PC-9 (cell line): ENCODE measurements at regions not wholly inside any gene's neighbourhood (a gene's known extent, or its start where the extent isn't known, plus 50 kb on each side); places are given as distances from the start of the nearest gene placed in this dataset.

ENCODE experiments used
- BruUV-seq: library from RNA; stranded (reverse); fragments of 400-500 nt; replicated peaks from 2 replicates; lab custom pipeline; 2021; lab: Mats Ljungman, UMichigan
- CTCF ChIA-PET: fragments of 300-600 bp; sonication (Branson Sonifier 250); formaldehyde crosslinking; loops from one replicate; lab custom pipeline; 2022; ENCODE audit warnings: antibody characterized with exemption; lab: Charles Lee
- POLR2A ChIA-PET: fragments of 300-600 bp; sonication (Branson Sonifier 250); formaldehyde crosslinking; loops from one replicate; lab custom pipeline; 2022; ENCODE audit warnings: antibody characterized with exemption; ENCODE audit not compliant: unreplicated experiment; lab: Charles Lee
- DNase-seq, 2 experiments: peaks; one replicate each; pipeline versions ENCODE4 v3.0.0 to v3.0.0-alpha.2; 2015 to 2022; ENCODE audit warnings: mixed read lengths in 1 of 2
- H2AFZ ChIP-seq: fragments of 200-600 bp; sonication (generic); 2 replicates; pipeline ENCODE4 v1.8.1; 2017; ENCODE audit warnings: antibody characterized with exemption
- H3F3A ChIP-seq: fragments of 200-600 bp; sonication (generic); 2 replicates; pipeline ENCODE4 v1.8.1; 2017; ENCODE audit warnings: antibody characterized with exemption, mild to moderate bottlenecking, low read depth; ENCODE audit not compliant: insufficient read depth
- H3K27ac ChIP-seq: fragments of 200-600 bp; sonication (generic); 2 replicates; pipeline ENCODE4 v1.6.1; 2016; ENCODE audit warnings: mixed run types
- H3K27me3 ChIP-seq: fragments of 200-600 bp; sonication (generic); 2 replicates; pipeline ENCODE4 v1.6.1; 2016; ENCODE audit warnings: low read depth, mixed run types; ENCODE audit not compliant: insufficient read depth
- H3K36me3 ChIP-seq: fragments of 200-600 bp; sonication (generic); 2 replicates; pipeline ENCODE4 v1.6.1; 2016; ENCODE audit warnings: low read depth, mixed run types
- H3K4me1 ChIP-seq: fragments of 200-600 bp; sonication (generic); replicated peaks from 2 replicates; pipeline ENCODE4 v1.6.1; 2016; ENCODE audit warnings: mixed run types; ENCODE audit not compliant: insufficient read depth
- H3K4me2 ChIP-seq: fragments of 200-600 bp; sonication (generic); 2 replicates; pipeline ENCODE4 v1.6.1; 2017; ENCODE audit warnings: mixed run types
- H3K4me3 ChIP-seq: fragments of 200-600 bp; sonication (generic); 2 replicates; pipeline ENCODE4 v1.6.1; 2016; ENCODE audit warnings: mixed run types
- H3K79me2 ChIP-seq: fragments of 200-600 bp; sonication (generic); 2 replicates; pipeline ENCODE4 v1.6.1; 2017; ENCODE audit warnings: low read depth, mixed run types
- H3K9me2 ChIP-seq: fragments of 200-600 bp; sonication (generic); 2 replicates; pipeline ENCODE4 v1.8.1; 2017; ENCODE audit warnings: mild to moderate bottlenecking; ENCODE audit not compliant: insufficient read depth
- H3K9me3 ChIP-seq: fragments of 200-600 bp; sonication (generic); 2 replicates; pipeline ENCODE4 v1.8.1; 2016; ENCODE audit warnings: low read depth; ENCODE audit not compliant: insufficient read depth
- H4K20me1 ChIP-seq: fragments of 200-600 bp; sonication (generic); 2 replicates; pipeline ENCODE4 v1.8.1; 2017; ENCODE audit not compliant: insufficient read depth
- CTCF ChIP-seq: fragments of 200-600 bp; sonication (generic); conservative IDR thresholded peaks from 2 replicates; pipeline ENCODE4 v1.6.1; 2017; ENCODE audit warnings: mixed run types, antibody characterized with exemption, mild to moderate bottlenecking, moderate library complexity
- EZH2 ChIP-seq: fragments of 200-600 bp; sonication (generic); IDR thresholded peaks from 2 replicates; pipeline ENCODE4 v1.8.0; 2017; ENCODE audit warnings: antibody characterized with exemption, low read depth
- intact Hi-C: fragments of 100-400 bp; cut with micrococcal nuclease; formaldehyde crosslinking; loops from one replicate; pipeline ENCODE4 v1.10.0; 2022; ENCODE audit not compliant: unreplicated experiment

GRCh38 chr9:19937121-19937520 lies 148.3 kb upstream of the SLC24A2 start:
- no TSS peak for BruUV-seq
- ChIA-PET CTCF (no interaction called here), POLR2A (no interaction called here)
- Histone ChIP-seq H4K20me1 (no peaks in the 10 kb centered on the region), H2AFZ (no peak overlapping the region), H3K27me3 (no peaks in the 10 kb centered on the region), H3K4me2 (no peak overlapping the region), H3K79me2 (no peaks in the 10 kb centered on the region), H3K27ac (no peak overlapping the region), H3K4me3 (no peak overlapping the region), H3K4me1 (no peaks in the 10 kb centered on the region), H3F3A (no peaks in the 10 kb centered on the region), H3K9me2 (no peaks in the 10 kb centered on the region), H3K36me3 (no peaks in the 10 kb centered on the region), H3K9me3 (no peaks in the 10 kb centered on the region)
- intact Hi-C loops: no loop called here
- TF ChIP-seq EZH2 (no peak), CTCF (no peak)
- DNase-seq: no peak

- Histone ChIP-seq H4K20me1 (no peaks in the 10 kb centered on the region), H3F3A (no peaks in the 10 kb centered on the region), H3K9me2 (no peaks in the 10 kb centered on the region), H3K27ac (no peak overlapping the region), H3K27me3 (no peaks in the 10 kb centered on the region), H3K4me2 (no peak overlapping the region), H2AFZ (no peak overlapping the region), H3K4me3 (no peak overlapping the region), H3K4me1 (no peaks in the 10 kb centered on the region), H3K36me3 (no peaks in the 10 kb centered on the region), H3K9me3 (no peaks in the 10 kb centered on the region), H3K79me2 (no peaks in the 10 kb centered on the region)
- intact Hi-C loops: no loop called here
- BruUV-seq: no TSS peak
- ChIA-PET CTCF (no interaction called here), POLR2A (no interaction called here)
- DNase-seq: no peak
- TF ChIP-seq EZH2: no peak
- TF ChIP-seq CTCF: no peak
Observed at GRCh38 chr9:19936598-19936997, 147.8 kb upstream of the SLC24A2 start.

GRCh38 chr9:19935422-19935821 lies 146.6 kb upstream of the SLC24A2 start:
- BruUV-seq: no TSS peak
- H3K36me3 ChIP-seq: no peaks in the 10 kb centered on the region
- H3K4me3 ChIP-seq: no peak overlapping the region
- H2AFZ ChIP-seq: no peak overlapping the region
- intact Hi-C loops: no loop called here
- H3K9me2 ChIP-seq: no peaks in the 10 kb centered on the region
- no peaks in the 10 kb centered on the region for H3K27me3 ChIP-seq
- no peaks in the 10 kb centered on the region for H3K9me3 ChIP-seq
- CTCF ChIA-PET: no interaction called here
- no peaks in the 10 kb centered on the region for H4K20me1 ChIP-seq
- POLR2A ChIA-PET: no interaction called here
- DNase-seq: no peak
- H3K4me1 ChIP-seq: no peaks in the 10 kb centered on the region
- H3F3A ChIP-seq: no peaks in the 10 kb centered on the region
- no peaks in the 10 kb centered on the region for H3K79me2 ChIP-seq
- no peak overlapping the region for H3K27ac ChIP-seq
- no peak for TF ChIP-seq EZH2
- TF ChIP-seq CTCF: no peak
- H3K4me2 ChIP-seq: no peak overlapping the region
